GM12878 (cell line): ENCODE measurements at regions not wholly inside any gene's neighbourhood (a gene's known extent, or its start where the extent isn't known, plus 50 kb on each side); places are given as distances from the start of the nearest gene placed in this dataset.

Experiments
- ATAC-seq: fragments of 200-7000 bp; cut with Tn5 transposase; 3 replicates; pipeline ENCODE4 v1.9.1; 2020; ENCODE audit warnings: mild to moderate bottlenecking, moderate library complexity
- BruUV-seq: library from RNA; stranded (reverse); fragments of 400-500 nt; replicated peaks from 2 replicates; lab custom pipeline; 2021; lab: Mats Ljungman, UMichigan
- CTCF ChIA-PET: fragments of 300-600 bp; sonication (Branson Sonifier 250); formaldehyde crosslinking; extraction: SDS; loops from one replicate; lab custom pipeline; 2021; ENCODE audit warnings: inconsistent platforms; lab: Yijun Ruan, JAX
- POLR2A ChIA-PET: fragments of 350-600 bp; formaldehyde crosslinking; extraction: SDS; loops from one replicate; lab custom pipeline; 2021; ENCODE audit warnings: inconsistent platforms; lab: Charles Lee
- RAD21 ChIA-PET: fragments of 300-600 bp; sonication (Branson Sonifier 250); formaldehyde crosslinking; loops from one replicate; lab custom pipeline; 2023; ENCODE audit warnings: antibody characterized with exemption; ENCODE audit not compliant: unreplicated experiment; lab: Charles Lee
- SMC1A ChIA-PET: fragments of 300-600 bp; sonication (Branson Sonifier 250); formaldehyde crosslinking; loops from one replicate; lab custom pipeline; 2023; ENCODE audit not compliant: unreplicated experiment, uncharacterized antibody; lab: Charles Lee
- DNase-seq: peaks from one replicate; pipeline ENCODE4 v3.0.0-alpha.2; 2011; ENCODE audit warnings: low read depth, low spot score
- FAIRE-seq: peaks from 3 replicates; lab custom pipeline; 2011; peaks lifted over from hg19 to GRCh38; lab: Jason Lieb, UNC
- H2AFZ ChIP-seq: 2 replicates; pipeline ENCODE4 v1.6.0; 2011; ENCODE audit warnings: low read depth, low read length, control low read depth; ENCODE audit not compliant: control insufficient read depth
- H3K27ac ChIP-seq: 2 replicates; pipeline ENCODE4 v1.5.1; 2011; ENCODE audit warnings: control low read depth; ENCODE audit not compliant: control insufficient read depth, insufficient read depth
- H3K27me3 ChIP-seq, 2 experiments: replicated peaks in 1 of 2; 2 replicates each; pipeline versions ENCODE4 v1.6.0 to v1.6.1; 2011; ENCODE audit warnings: low read length in 1 of 2; ENCODE audit not compliant: control insufficient read depth in 2 of 2, insufficient read depth in 2 of 2
- H3K36me3 ChIP-seq, 2 experiments: 2 replicates each; pipeline ENCODE4 v1.5.1; 2011; ENCODE audit warnings: low read length in 1 of 2; ENCODE audit not compliant: control insufficient read depth in 2 of 2, insufficient read depth in 2 of 2
- H3K4me1 ChIP-seq: 2 replicates; pipeline ENCODE4 v1.6.1; 2011; ENCODE audit warnings: mild to moderate bottlenecking, low read length, moderate library complexity, mixed read lengths; ENCODE audit not compliant: control insufficient read depth, insufficient read depth
- H3K4me2 ChIP-seq: 2 replicates; pipeline ENCODE4 v1.6.0; 2011; ENCODE audit warnings: control low read depth; ENCODE audit not compliant: control insufficient read depth, insufficient read depth
- H3K4me3 ChIP-seq: fragments of 200-600 bp; sonication (generic); 2 replicates; pipeline ENCODE4 v1.5.1; 2016
- H3K79me2 ChIP-seq: 2 replicates; pipeline ENCODE4 v1.6.0; 2011; ENCODE audit warnings: low read length; ENCODE audit not compliant: control insufficient read depth, insufficient read depth
- H3K9ac ChIP-seq: 2 replicates; pipeline ENCODE4 v1.8.0; 2011; ENCODE audit warnings: low read length, control low read depth, mixed read lengths; ENCODE audit not compliant: control insufficient read depth, insufficient read depth
- H3K9me3 ChIP-seq: replicated peaks from 3 replicates; pipeline ENCODE4 v1.5.1; 2011; ENCODE audit warnings: mild to moderate bottlenecking, low read length; ENCODE audit not compliant: control insufficient read depth, insufficient read depth
- H4K20me1 ChIP-seq: 2 replicates; pipeline ENCODE4 v1.6.0; 2011; ENCODE audit not compliant: control insufficient read depth, insufficient read depth
- EP300 ChIP-seq, 2 experiments: fragments of 150-350 bp in 1 of 2; IDR thresholded peaks; 2 replicates each; pipeline ENCODE4 v1.6.1; 2011 to 2012; ENCODE audit warnings: low read depth in 2 of 2, low read length in 2 of 2, borderline replicate concordance in 1 of 2, improper control_type of control experiment in 1 of 2, inconsistent platforms in 1 of 2; ENCODE audit not compliant: control insufficient read depth in 1 of 2
- NKRF ChIP-seq: fragments of 450-650 bp; conservative IDR thresholded peaks from 2 replicates; pipeline ENCODE4 v1.6.1; 2017; ENCODE audit warnings: mild to moderate bottlenecking, moderate library complexity
- NR2C1 ChIP-seq: fragments of 450-650 bp; IDR thresholded peaks from 2 replicates; pipeline ENCODE4 v1.6.1; 2017; ENCODE audit warnings: antibody characterized with exemption, mild to moderate bottlenecking, moderate library complexity
- SREBF2 ChIP-seq: IDR thresholded peaks from 2 replicates; pipeline ENCODE4 v1.6.1; 2012; ENCODE audit warnings: mild to moderate bottlenecking, low read length
- ZBTB40 ChIP-seq: fragments of 450-650 bp; IDR thresholded peaks from 2 replicates; pipeline ENCODE4 v1.6.1; 2016; ENCODE audit warnings: mild to moderate bottlenecking, moderate library complexity, borderline replicate concordance
- WGBS: methylation state at CpG from one replicate; pipeline ENCODE4 v1.1.6; 2016; ENCODE audit warnings: low lambda C conversion rate; ENCODE audit not compliant: insufficient replicate concordance, insufficient coverage; ENCODE audit errors: missing lambda C conversion rate; 5-methylcytosine and 5-hydroxymethylcytosine counted together
- in situ Hi-C: fragments of 300-500 bp; cut with MboI; formaldehyde crosslinking; loops from 9 replicates; pipeline ENCODE4 v1.14.3; 2018; ENCODE audit warnings: mixed read lengths
- intact Hi-C: fragments of 100-400 bp; cut with micrococcal nuclease; formaldehyde crosslinking; loops from one replicate; pipeline ENCODE4 v1.14.2; 2022; ENCODE audit not compliant: unreplicated experiment

DNA sequence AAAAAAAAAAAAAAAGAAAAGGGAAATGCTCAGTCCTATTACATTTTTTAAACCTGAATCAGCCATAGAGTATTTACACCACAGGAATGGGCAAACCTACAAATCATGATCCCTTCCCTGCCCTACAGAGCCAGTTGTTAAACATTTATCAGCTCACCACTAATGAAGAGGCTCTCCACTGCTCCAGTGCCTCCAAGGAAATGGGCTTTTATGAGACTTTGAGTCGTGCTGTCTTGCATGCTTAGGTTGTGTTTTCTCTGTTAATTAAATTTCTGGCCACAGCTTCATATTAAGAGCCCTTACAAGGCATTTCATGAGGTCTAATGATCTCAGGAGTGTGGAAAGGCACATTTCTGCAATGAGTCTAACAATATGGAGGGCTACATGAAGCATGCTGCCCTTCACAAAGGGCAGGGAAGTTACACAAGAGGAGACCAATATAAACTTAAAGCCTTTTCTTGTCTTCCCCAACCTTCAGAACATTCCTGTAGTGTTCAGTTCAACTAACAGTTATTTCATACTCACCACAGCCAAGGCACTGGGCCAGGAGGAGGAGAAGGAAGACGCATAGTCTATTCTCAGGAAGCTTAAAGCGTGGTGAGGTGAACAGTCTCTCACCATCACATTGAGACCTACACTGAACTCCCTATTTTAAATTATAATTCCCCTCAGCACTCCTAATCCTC, 140.1 kb upstream of the ABCA1 start (continued):
- TF ChIP-seq ZBTB40 (no peak), NKRF (no peak), SREBF2 (no peak)

- FAIRE-seq (no peak), ATAC-seq (no peak)
- no TSS peak for BruUV-seq
- H3K36me3 ChIP-seq = no peaks in the 10 kb centered on the region
- no peak overlapping the region for H3K4me3 ChIP-seq
- in situ Hi-C loops = no loop called here
- ChIA-PET SMC1A (no interaction called here), CTCF (no interaction called here)
- no peak overlapping the region for H2AFZ ChIP-seq
- no peaks in the 10 kb centered on the region for H3K27me3 ChIP-seq
- H3K4me1 ChIP-seq = peaks cover 2% of the 10 kb centered on the region
- H3K9ac ChIP-seq = no peak overlapping the region
- H3K27ac ChIP-seq = no peak overlapping the region
- WGBS = 66% methylated on average over 5 of the region's 5 CpGs
- no peak for TF ChIP-seq EP300 (IDR thresholded peaks at IDR 0.05; ENCODE audit: borderline replicate concordance in 1 of 2, control insufficient read depth in 1 of 2, low read depth in 2 of 2, low read length in 2 of 2)
- TF ChIP-seq NR2C1 = no peak
- TF ChIP-seq, all 136 proteins: peak for 0
- POLR2A ChIA-PET = no interaction called here
- Histone ChIP-seq H3K4me2 (no peak overlapping the region), H3K9me3 (no peaks in the 10 kb centered on the region), H4K20me1 (no peaks in the 10 kb centered on the region), H3K79me2 (no peaks in the 10 kb centered on the region)
- intact Hi-C loops = no loop called here
- RAD21 ChIA-PET = no interaction called here
- DNase-seq = no peak
These were observed 141.3 kb upstream of the ABCA1 start for GRCh38 chr9:105069285-105069684.
